HepG2 (cell line): ENCODE measurements at regions not wholly inside any gene's neighbourhood (a gene's known extent, or its start where the extent isn't known, plus 50 kb on each side); places are given as distances from the start of the nearest gene placed in this dataset.
"Not testable (repeated sequence)": the region's sequence is repeated elsewhere in the genome, so short reads cannot be mapped to it uniquely, and the experiment has no call there.

ENCODE experiments used
- ATAC-seq: fragments of 200-7000 bp; cut with Tn5 transposase; 3 replicates; pipeline ENCODE4 v1.9.1; 2020; ENCODE audit warnings: mild to moderate bottlenecking, moderate library complexity
- BruUV-seq: library from RNA; stranded (reverse); fragments of 400-500 nt; replicated peaks from 2 replicates; lab custom pipeline; 2021; lab: Mats Ljungman, UMichigan
- CTCF ChIA-PET: fragments of 300-600 bp; formaldehyde crosslinking; extraction: SDS; loops from one replicate; lab custom pipeline; 2021; ENCODE audit warnings: low total read pairs, inconsistent platforms, low intra/inter-chr PET ratio; lab: Yijun Ruan, JAX
- POLR2A ChIA-PET: fragments of 350-600 bp; sonication (Branson Sonifier 250); formaldehyde crosslinking; loops from one replicate; lab custom pipeline; 2020; ENCODE audit warnings: antibody characterized with exemption, inconsistent platforms; lab: Yijun Ruan, JAX
- DNase-seq: peaks from one replicate; pipeline ENCODE4 v3.0.0-alpha.2; 2015; ENCODE audit warnings: low spot score
- FAIRE-seq: peaks from 3 replicates; lab custom pipeline; 2011; peaks lifted over from hg19 to GRCh38; lab: Jason Lieb, UNC
- H2AFZ ChIP-seq: one replicate; pipeline ENCODE4 v1.6.1; 2011; ENCODE audit warnings: low read length, inconsistent platforms
- H3K27ac ChIP-seq: fragments of 300-600 bp; 3 replicates; pipeline ENCODE4 v1.8.0; 2011; ENCODE audit warnings: mixed run types, mild to moderate bottlenecking, mixed read lengths, low read length, inconsistent platforms; ENCODE audit not compliant: insufficient read depth; ENCODE audit errors: extremely low read length
- H3K27me3 ChIP-seq, 2 experiments: fragments of 200-600 bp in 1 of 2; 2 replicates in 1 of 2; 3 replicates in 1 of 2; pipeline versions ENCODE4 v1.6.0 to v1.8.0; 2011; ENCODE audit warnings: low read length in 2 of 2, mild to moderate bottlenecking in 2 of 2, moderate library complexity in 2 of 2, inconsistent platforms in 1 of 2; ENCODE audit not compliant: insufficient read depth in 2 of 2, control insufficient read depth in 1 of 2
- H3K36me3 ChIP-seq, 2 experiments: fragments of 200-600 bp in 1 of 2; replicated peaks in 1 of 2; 2 replicates in 1 of 2; 3 replicates in 1 of 2; pipeline versions ENCODE4 v1.5.1 to v1.8.0; 2011; ENCODE audit warnings: low read length in 2 of 2, inconsistent platforms in 1 of 2; ENCODE audit not compliant: insufficient read depth in 2 of 2, control insufficient read depth in 1 of 2
- H3K4me1 ChIP-seq: 2 replicates; pipeline ENCODE4 v1.5.1; 2012; ENCODE audit warnings: low read length, inconsistent platforms; ENCODE audit not compliant: insufficient read depth
- H3K4me2 ChIP-seq: 2 replicates; pipeline ENCODE4 v1.6.0; 2011; ENCODE audit warnings: low read depth, low read length, inconsistent platforms
- H3K4me3 ChIP-seq, 3 experiments: fragments of 200-600 bp in 1 of 3; sonication (generic), shearing (Covaris generic) in 1 of 3; replicated peaks in 1 of 3; 2 replicates each; pipeline ENCODE4 v1.5.1; 2011 to 2016; ENCODE audit warnings: low read length in 3 of 3, inconsistent platforms in 2 of 3, low read depth in 2 of 3, mild to moderate bottlenecking in 2 of 3, control low read depth in 1 of 3, mixed read lengths in 1 of 3; ENCODE audit not compliant: insufficient read depth in 1 of 3
- H3K79me2 ChIP-seq: one replicate; pipeline ENCODE4 v1.6.1; 2011; ENCODE audit warnings: low read length, inconsistent platforms; ENCODE audit not compliant: insufficient read depth
- H3K9ac ChIP-seq: 2 replicates; pipeline ENCODE4 v1.6.0; 2011; ENCODE audit warnings: mild to moderate bottlenecking, low read depth, low read length, inconsistent platforms; ENCODE audit not compliant: insufficient read depth
- H3K9me3 ChIP-seq: 2 replicates; pipeline ENCODE4 v1.5.1; 2012; ENCODE audit warnings: mild to moderate bottlenecking, low read length
- H4K20me1 ChIP-seq: 2 replicates; pipeline ENCODE4 v1.6.0; 2011; ENCODE audit warnings: inconsistent platforms, mild to moderate bottlenecking, low read length, moderate library complexity; ENCODE audit not compliant: insufficient read depth
- ARHGAP35 ChIP-seq: sonication (generic); formaldehyde crosslinking; IDR thresholded peaks from 2 replicates; pipeline ENCODE4 v1.9.0; 2022; ENCODE audit warnings: mild to moderate bottlenecking, inconsistent platforms, moderate library complexity, missing genetic modification reagents, borderline replicate concordance
- ELK4 ChIP-seq: sonication (generic); formaldehyde crosslinking; IDR thresholded peaks from 2 replicates; pipeline ENCODE4 v1.9.0; 2021; ENCODE audit warnings: missing genetic modification reagents, borderline replicate concordance
- MAFF ChIP-seq: IDR thresholded peaks from 2 replicates; pipeline ENCODE4 v1.6.1; 2011; ENCODE audit warnings: low read depth, low read length, improper control_type of control experiment
- MAFK ChIP-seq, 2 experiments: IDR thresholded peaks in 1 of 2; conservative IDR thresholded peaks in 1 of 2; 2 replicates each; pipeline ENCODE4 v1.6.1; 2011; ENCODE audit warnings: improper control_type of control experiment in 2 of 2, low read length in 2 of 2
- SP5 ChIP-seq: IDR thresholded peaks from 2 replicates; pipeline ENCODE4 v1.6.1; 2016; ENCODE audit warnings: low read depth, borderline replicate concordance
- ZNF121 ChIP-seq: sonication (generic); formaldehyde crosslinking; IDR thresholded peaks from 2 replicates; pipeline ENCODE4 v1.5.0; 2020; ENCODE audit warnings: mild to moderate bottlenecking, missing genetic modification reagents
- WGBS: methylation state at CpG from one replicate; pipeline ENCODE4 v1.1.6; 2017; ENCODE audit warnings: low lambda C conversion rate; 5-methylcytosine and 5-hydroxymethylcytosine counted together
- in situ Hi-C: cut with HindIII; loops from 2 replicates; pipeline ENCODE4 v1.10.0; 2017; ENCODE audit warnings: low pct_unique_long_range_greater_than_20kb; ENCODE audit not compliant: extremely low pct_ligation_motif_present
- intact Hi-C: fragments of 100-400 bp; cut with micrococcal nuclease; formaldehyde crosslinking; loops from one replicate; pipeline ENCODE4 v1.10.0; 2022; ENCODE audit not compliant: unreplicated experiment

- DNase-seq (no peak), FAIRE-seq (no peak), ATAC-seq (no peak)
- H3K4me3 ChIP-seq = no peak overlapping the region
- H3K27me3 ChIP-seq = no peaks in the 10 kb centered on the region
- POLR2A ChIA-PET = no interaction called here
- no peak overlapping the region for H3K4me2 ChIP-seq
- in situ Hi-C loops = no loop called here
- CTCF ChIA-PET = no interaction called here
- H3K27ac ChIP-seq = no peak overlapping the region
- 0% methylated on average over 1 of the region's 1 CpG for WGBS
- H4K20me1 ChIP-seq = no peaks in the 10 kb centered on the region
- H3K4me1 ChIP-seq = no peaks in the 10 kb centered on the region
- intact Hi-C loops = no loop called here
- no peaks in the 10 kb centered on the region for H3K79me2 ChIP-seq
- peaks cover 9% of the 10 kb centered on the region; the same call in 1 of the 2 replicates for H3K9me3 ChIP-seq
- TF ChIP-seq ARHGAP35 (no peak), MAFK (conservative IDR thresholded peaks at IDR 0.05 in 1 of 2, IDR thresholded peaks at IDR 0.05 in 1 of 2; ENCODE audit: low read length in 2 of 2) (peak; percentile 95 to 98), ZNF121 (CRISPR knock-in tag) (no peak), MAFF (peak; percentile 97), ELK4 (no peak), SP5 (CRISPR knock-in tag) (no peak)
- TF ChIP-seq, all 625 proteins: peak for 2
- no peaks in the 10 kb centered on the region for H3K36me3 ChIP-seq
- no peak overlapping the region for H3K9ac ChIP-seq
- H2AFZ ChIP-seq = no peak overlapping the region
- no TSS peak for BruUV-seq
These were observed 587.6 kb upstream of the IL12A start for GRCh38 chr3:159401069-159401468.

GRCh38 chr3:159409711-159410110, 578.9 kb upstream of the IL12A start:
- H3K4me3 ChIP-seq, BruUV-seq, H2AFZ ChIP-seq, FAIRE-seq, intact Hi-C loops, H3K9ac ChIP-seq, CTCF ChIA-PET, H3K4me1 ChIP-seq, ATAC-seq, POLR2A ChIA-PET, H3K27ac ChIP-seq, H3K79me2 ChIP-seq, H3K36me3 ChIP-seq, H3K27me3 ChIP-seq, H3K4me2 ChIP-seq, in situ Hi-C loops, H4K20me1 ChIP-seq, DNase-seq: not testable (repeated sequence)
- H3K9me3 ChIP-seq = peaks cover 15% of the 10 kb centered on the region
